Calu3 (cell line): ENCODE measurements at regions not wholly inside any gene's neighbourhood (a gene's known extent, or its start where the extent isn't known, plus 50 kb on each side); places are given as distances from the start of the nearest gene placed in this dataset.

Experiments
- BruUV-seq: library from RNA; stranded (reverse); fragments of 400-500 nt; replicated peaks from 2 replicates; lab custom pipeline; 2021; lab: Mats Ljungman, UMichigan
- CTCF ChIA-PET: fragments of 300-600 bp; sonication (Branson Sonifier 250); formaldehyde crosslinking; loops from one replicate; lab custom pipeline; 2022; ENCODE audit warnings: antibody characterized with exemption; lab: Charles Lee
- DNase-seq: peaks from one replicate; pipeline ENCODE4 v3.0.0; 2022
- H3K27ac Mint-ChIP-seq: one replicate; pipeline ENCODE4 v1.8.0; 2022; ENCODE audit warnings: mixed read lengths; ENCODE audit not compliant: unreplicated experiment
- H3K27me3 Mint-ChIP-seq: one replicate; pipeline ENCODE4 v1.8.0; 2022; ENCODE audit warnings: mixed read lengths; ENCODE audit not compliant: unreplicated experiment
- H3K36me3 Mint-ChIP-seq: one replicate; pipeline ENCODE4 v1.8.0; 2022; ENCODE audit warnings: mild to moderate bottlenecking, moderate library complexity, mixed read lengths; ENCODE audit not compliant: insufficient read depth, unreplicated experiment
- H3K4me1 Mint-ChIP-seq: one replicate; pipeline ENCODE4 v1.8.0; 2022; ENCODE audit warnings: mild to moderate bottlenecking, low read depth, mixed read lengths; ENCODE audit not compliant: unreplicated experiment
- H3K4me3 Mint-ChIP-seq: one replicate; pipeline ENCODE4 v1.8.0; 2022; ENCODE audit warnings: mild to moderate bottlenecking, low read depth, moderate library complexity, mixed read lengths; ENCODE audit not compliant: unreplicated experiment
- H3K9me3 Mint-ChIP-seq: one replicate; pipeline ENCODE4 v1.8.0; 2022; ENCODE audit warnings: low read depth, mixed read lengths; ENCODE audit not compliant: unreplicated experiment
- intact Hi-C: fragments of 100-400 bp; cut with micrococcal nuclease; formaldehyde crosslinking; loops from one replicate; pipeline ENCODE4 v1.10.0; 2022; ENCODE audit not compliant: unreplicated experiment
- TF ChIP-seq, protein P1 (sequence below): fragments of 200-600 bp; IDR thresholded peaks from one replicate; pipeline ENCODE4 v1.8.0; 2022; ENCODE audit warnings: antibody characterized with exemption; ENCODE audit not compliant: unreplicated experiment

DNA sequence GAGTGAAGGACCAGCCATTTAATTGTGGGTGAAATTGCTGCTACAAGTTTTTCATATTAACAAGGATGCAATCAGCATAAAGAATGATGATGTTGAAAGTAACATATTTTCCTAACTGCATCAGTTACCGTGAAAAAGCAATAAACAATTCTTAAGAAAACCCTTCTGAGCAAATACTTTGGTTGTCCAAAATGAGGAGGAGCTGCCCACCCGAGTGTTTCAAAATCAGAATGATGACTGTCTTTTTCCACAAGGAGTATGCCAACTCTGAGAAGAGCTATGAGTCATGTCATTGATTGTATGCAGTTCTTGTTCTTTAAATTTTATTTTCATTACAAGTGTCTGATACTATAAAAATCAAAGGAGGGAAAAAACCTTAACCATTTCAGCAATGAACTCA, 470.5 kb downstream of the COL12A1 start:
- BruUV-seq, result no TSS peak
- DNase-seq, result no peak
- Mint-ChIP-seq H3K27ac (no peak overlapping the region), H3K36me3 (no peaks in the 10 kb centered on the region), H3K4me1 (peaks cover 10% of the 10 kb centered on the region), H3K4me3 (no peak overlapping the region), H3K9me3 (no peaks in the 10 kb centered on the region), H3K27me3 (no peaks in the 10 kb centered on the region)
- CTCF ChIA-PET, result no interaction called here
- intact Hi-C loops, result no loop called here
- TF ChIP-seq, protein P1, sequence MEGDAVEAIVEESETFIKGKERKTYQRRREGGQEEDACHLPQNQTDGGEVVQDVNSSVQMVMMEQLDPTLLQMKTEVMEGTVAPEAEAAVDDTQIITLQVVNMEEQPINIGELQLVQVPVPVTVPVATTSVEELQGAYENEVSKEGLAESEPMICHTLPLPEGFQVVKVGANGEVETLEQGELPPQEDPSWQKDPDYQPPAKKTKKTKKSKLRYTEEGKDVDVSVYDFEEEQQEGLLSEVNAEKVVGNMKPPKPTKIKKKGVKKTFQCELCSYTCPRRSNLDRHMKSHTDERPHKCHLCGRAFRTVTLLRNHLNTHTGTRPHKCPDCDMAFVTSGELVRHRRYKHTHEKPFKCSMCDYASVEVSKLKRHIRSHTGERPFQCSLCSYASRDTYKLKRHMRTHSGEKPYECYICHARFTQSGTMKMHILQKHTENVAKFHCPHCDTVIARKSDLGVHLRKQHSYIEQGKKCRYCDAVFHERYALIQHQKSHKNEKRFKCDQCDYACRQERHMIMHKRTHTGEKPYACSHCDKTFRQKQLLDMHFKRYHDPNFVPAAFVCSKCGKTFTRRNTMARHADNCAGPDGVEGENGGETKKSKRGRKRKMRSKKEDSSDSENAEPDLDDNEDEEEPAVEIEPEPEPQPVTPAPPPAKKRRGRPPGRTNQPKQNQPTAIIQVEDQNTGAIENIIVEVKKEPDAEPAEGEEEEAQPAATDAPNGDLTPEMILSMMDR, result no peak

DNA sequence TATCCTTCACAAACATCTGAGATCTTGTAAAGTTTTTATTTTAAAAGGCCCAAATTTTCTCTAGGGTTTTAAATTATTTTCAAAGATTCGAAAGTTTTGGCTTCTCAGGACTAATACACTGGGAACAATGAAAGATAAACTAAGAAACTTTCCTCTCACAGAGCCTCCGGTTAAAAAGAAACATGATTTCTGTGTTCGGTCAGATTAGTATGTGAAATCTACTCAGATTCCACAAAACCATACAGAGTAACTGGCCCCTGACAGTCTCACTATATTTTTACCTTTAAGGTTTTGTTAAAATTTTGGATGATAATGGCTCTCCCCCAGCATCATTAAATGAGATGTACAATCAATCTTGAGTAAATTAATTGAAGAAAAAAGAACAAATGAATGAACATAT, 471.0 kb downstream of the COL12A1 start:
- Mint-ChIP-seq H3K27me3 (no peaks in the 10 kb centered on the region), H3K27ac (no peak overlapping the region), H3K9me3 (no peaks in the 10 kb centered on the region), H3K36me3 (no peaks in the 10 kb centered on the region), H3K4me1 (peaks cover 10% of the 10 kb centered on the region), H3K4me3 (no peak overlapping the region)
- intact Hi-C loops, result loop anchor here (5.0 kb wide), 1 partner anchor 203 kb away; no protein-coding TSS in a partner anchor
- TF ChIP-seq, protein P1, result no peak
- no TSS peak for BruUV-seq
- no peak for DNase-seq
- CTCF ChIA-PET, result no interaction called here

DNA sequence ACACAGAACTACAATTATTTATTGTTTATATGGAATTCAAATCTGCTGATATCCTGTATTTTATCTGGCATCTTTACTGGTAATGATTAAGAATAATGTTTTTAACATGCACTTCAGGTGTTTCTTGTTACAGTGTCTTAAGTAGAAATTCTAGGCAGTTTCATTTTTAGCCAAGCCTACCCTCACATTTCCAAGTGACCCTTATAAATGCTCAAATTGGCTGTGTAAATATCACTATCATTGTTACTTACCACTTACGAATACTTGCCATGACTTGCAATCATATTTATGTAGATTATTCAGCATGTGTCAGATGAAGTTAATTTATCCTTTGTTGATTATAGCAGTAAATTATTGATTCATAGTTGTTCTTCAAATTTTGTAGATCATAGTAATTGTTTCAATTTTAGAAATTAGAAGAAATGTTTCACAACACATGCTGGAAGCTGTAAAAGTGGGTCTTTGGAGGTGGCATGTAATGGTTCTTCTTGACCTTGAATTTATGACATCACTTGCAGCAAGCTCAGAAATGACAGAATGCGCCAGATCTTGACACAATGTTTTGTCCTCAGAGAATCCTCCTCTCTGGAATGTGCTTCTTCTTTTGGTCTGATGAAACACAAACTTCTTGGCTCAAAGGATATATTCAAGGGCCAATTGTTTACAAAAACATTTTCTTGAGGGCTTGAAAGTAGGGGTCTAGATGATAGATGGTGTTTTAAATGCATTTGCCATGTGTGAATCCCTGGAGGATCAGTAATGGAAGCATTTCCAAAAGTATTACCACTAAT, 471.8 kb downstream of the COL12A1 start:
- intact Hi-C loops, result loop anchor here (5.0 kb wide), 1 partner anchor 202 kb away; no protein-coding TSS in a partner anchor
- no peak for DNase-seq
- Mint-ChIP-seq H3K27ac (no peak overlapping the region), H3K36me3 (no peaks in the 10 kb centered on the region), H3K4me1 (peaks cover 10% of the 10 kb centered on the region), H3K9me3 (no peaks in the 10 kb centered on the region), H3K4me3 (no peak overlapping the region), H3K27me3 (no peaks in the 10 kb centered on the region)
- CTCF ChIA-PET, result no interaction called here
- no TSS peak for BruUV-seq
- TF ChIP-seq, protein P1, result no peak

DNA sequence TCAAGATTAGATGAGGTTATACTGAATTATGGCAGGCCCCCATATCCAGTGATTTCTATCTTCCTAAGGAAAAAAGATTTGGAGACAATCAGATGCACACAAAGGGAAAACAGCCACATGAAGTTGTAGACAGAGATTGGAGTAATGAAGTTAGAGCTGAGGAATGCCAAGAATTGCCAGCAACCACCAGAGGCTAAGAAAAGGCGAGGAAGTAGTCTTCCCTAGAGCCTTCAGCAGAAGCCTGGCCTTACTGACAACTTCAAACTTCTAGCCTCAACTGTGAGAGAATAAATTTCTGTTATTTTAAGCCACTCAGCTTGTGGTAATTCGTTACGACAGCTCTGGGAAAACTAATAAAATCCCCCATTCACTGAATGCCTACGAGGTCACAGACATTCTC, 473.9 kb downstream of the COL12A1 start:
- CTCF ChIA-PET, result interaction anchor here (0.6 kb wide), 1 partner anchor 257 kb away, joined by 3 read pairs; no protein-coding TSS in a partner anchor

More for the DNA sequence above, 473.9 kb downstream of the COL12A1 start:
- Mint-ChIP-seq H3K4me1 (peaks cover 10% of the 10 kb centered on the region), H3K36me3 (no peaks in the 10 kb centered on the region), H3K9me3 (no peaks in the 10 kb centered on the region), H3K27me3 (no peaks in the 10 kb centered on the region), H3K27ac (no peak overlapping the region), H3K4me3 (no peak overlapping the region)
- BruUV-seq, result no TSS peak
- TF ChIP-seq, protein P1, result no peak
- DNase-seq, result no peak
- intact Hi-C loops, result loop anchor here (5.0 kb wide), 1 partner anchor 200 kb away; no protein-coding TSS in a partner anchor
